ENCODE measurements at regions not wholly inside any gene's neighbourhood (a gene's known extent, or its start where the extent isn't known, plus 50 kb on each side); places are given as distances from the start of the nearest gene placed in this dataset.

DNA sequence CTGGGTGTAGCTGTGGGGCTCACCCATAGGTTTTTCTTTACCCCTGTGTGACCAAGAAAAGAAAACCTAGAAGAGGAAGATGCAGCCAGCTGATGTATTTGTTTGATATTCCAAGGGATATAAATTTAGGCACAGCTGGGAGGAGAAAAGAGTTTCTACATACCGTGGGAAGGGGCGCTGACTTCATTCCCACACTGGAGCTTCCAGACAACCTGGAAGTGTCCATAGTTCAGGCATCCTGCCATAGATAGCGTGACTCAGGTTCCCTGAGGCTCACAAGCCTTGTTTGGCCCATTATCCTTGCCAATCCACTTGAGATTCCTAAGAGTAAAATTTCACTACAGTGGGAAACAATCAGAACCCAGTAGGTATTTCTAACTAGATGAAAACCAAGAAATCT lies 371.7 kb upstream of the NRP1 start:
- DNase-seq (ENCODE audit: low spot score) (no peak), ATAC-seq (ENCODE audit: low read depth) (no peak; the same call in 2 of the 3 replicates)
- H3K27me3 ChIP-seq (ENCODE audit: insufficient read depth, poor library complexity, severe bottlenecking), result no peaks in the 10 kb centered on the region
- H3K36me3 ChIP-seq (ENCODE audit: low read depth), result no peaks in the 10 kb centered on the region
- H3K4me1 ChIP-seq (ENCODE audit: insufficient read depth, poor library complexity, severe bottlenecking), result peaks cover 13% of the 10 kb centered on the region
- TF ChIP-seq, protein P1, sequence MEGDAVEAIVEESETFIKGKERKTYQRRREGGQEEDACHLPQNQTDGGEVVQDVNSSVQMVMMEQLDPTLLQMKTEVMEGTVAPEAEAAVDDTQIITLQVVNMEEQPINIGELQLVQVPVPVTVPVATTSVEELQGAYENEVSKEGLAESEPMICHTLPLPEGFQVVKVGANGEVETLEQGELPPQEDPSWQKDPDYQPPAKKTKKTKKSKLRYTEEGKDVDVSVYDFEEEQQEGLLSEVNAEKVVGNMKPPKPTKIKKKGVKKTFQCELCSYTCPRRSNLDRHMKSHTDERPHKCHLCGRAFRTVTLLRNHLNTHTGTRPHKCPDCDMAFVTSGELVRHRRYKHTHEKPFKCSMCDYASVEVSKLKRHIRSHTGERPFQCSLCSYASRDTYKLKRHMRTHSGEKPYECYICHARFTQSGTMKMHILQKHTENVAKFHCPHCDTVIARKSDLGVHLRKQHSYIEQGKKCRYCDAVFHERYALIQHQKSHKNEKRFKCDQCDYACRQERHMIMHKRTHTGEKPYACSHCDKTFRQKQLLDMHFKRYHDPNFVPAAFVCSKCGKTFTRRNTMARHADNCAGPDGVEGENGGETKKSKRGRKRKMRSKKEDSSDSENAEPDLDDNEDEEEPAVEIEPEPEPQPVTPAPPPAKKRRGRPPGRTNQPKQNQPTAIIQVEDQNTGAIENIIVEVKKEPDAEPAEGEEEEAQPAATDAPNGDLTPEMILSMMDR (IDR thresholded peaks at IDR 0.05; ENCODE audit: poor library complexity, severe bottlenecking), result no peak
- H3K9me3 ChIP-seq (ENCODE audit: severe bottlenecking), result no peaks in the 10 kb centered on the region
- H3K27ac ChIP-seq (ENCODE audit: poor library complexity, severe bottlenecking), result no peak overlapping the region
- H3K4me3 ChIP-seq (ENCODE audit: severe bottlenecking), result no peak overlapping the region

DNA sequence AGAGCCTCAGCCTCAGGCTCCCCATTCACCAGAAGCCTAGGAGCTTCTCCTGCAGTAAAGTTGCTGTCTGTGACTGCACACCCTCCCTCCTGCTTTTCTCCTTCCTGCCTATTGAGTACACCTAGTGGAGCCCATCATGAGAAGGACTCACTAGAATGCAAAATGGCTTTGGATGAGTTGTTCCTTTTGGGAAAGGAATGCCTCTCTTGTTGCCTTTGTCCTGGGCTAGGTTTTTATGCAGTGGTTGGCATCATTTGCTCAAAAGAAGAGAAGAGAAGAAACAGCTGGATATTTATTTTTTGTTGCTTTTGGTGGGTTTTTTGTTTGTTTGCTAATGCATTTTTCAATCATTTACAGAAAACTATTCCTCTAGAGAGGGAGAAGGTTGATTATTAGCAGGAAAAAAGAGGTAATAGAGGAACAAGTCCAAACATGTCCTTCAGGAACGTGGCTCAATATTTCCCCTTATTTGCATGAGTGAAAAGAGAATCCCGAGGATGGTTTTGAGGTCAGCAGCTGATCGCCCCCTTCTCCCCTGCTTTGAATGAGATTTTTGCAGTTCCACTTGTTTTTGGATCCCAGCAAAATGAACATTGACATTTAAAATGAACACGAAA lies 369.9 kb upstream of the NRP1 start:
- H3K36me3 ChIP-seq (ENCODE audit: low read depth), result no peaks in the 10 kb centered on the region
- no peak overlapping the region for H3K4me3 ChIP-seq (ENCODE audit: severe bottlenecking)
- DNase-seq (ENCODE audit: low spot score) (no peak), ATAC-seq (ENCODE audit: low read depth) (no peak)
- no peak overlapping the region for H3K27ac ChIP-seq (ENCODE audit: poor library complexity, severe bottlenecking)
- H3K9me3 ChIP-seq (ENCODE audit: severe bottlenecking), result no peaks in the 10 kb centered on the region
- TF ChIP-seq, protein P1 (IDR thresholded peaks at IDR 0.05; ENCODE audit: poor library complexity, severe bottlenecking), result no peak
- no peaks in the 10 kb centered on the region for H3K27me3 ChIP-seq (ENCODE audit: insufficient read depth, poor library complexity, severe bottlenecking)
- H3K4me1 ChIP-seq (ENCODE audit: insufficient read depth, poor library complexity, severe bottlenecking), result peaks cover 13% of the 10 kb centered on the region

DNA sequence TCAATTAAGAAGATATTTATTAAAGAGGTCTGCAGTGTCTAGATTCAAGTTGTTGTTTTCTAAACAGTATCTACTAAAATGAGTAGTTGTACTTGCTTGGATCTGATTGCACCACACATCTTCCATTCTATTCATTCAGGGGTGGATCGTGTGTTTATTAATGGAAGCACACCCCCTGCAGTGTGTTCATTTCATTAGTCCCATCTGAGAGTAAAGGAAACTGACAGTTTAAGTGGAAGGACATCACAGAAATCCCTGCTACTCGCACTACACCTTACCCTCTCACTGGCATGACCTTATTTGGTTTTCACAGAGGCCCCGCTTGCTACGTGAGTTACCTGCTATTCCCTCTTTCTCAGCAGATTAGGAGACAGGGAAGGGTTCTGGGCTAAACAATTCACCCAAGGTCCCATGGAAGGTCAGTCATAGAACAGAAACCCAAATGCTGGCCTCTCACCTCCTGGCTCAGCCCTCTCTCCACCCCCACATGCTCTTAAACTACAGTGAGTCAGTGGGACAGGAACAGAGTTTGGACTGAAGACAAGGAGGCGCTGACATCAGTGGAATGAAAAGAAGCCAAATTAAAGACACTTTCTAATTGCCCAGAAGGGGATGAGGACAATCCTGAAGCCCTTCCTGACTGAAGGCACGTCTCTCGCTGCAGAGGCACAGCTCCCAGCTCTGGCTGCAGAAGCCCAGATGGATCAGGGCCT lies 369.2 kb upstream of the NRP1 start:
- no peak for ATAC-seq (ENCODE audit: low read depth)
- peaks cover 13% of the 10 kb centered on the region for H3K4me1 ChIP-seq (ENCODE audit: insufficient read depth, poor library complexity, severe bottlenecking)
- no peak overlapping the region for H3K27ac ChIP-seq (ENCODE audit: poor library complexity, severe bottlenecking)
- TF ChIP-seq, protein P1 (IDR thresholded peaks at IDR 0.05; ENCODE audit: poor library complexity, severe bottlenecking), result no peak
- H3K27me3 ChIP-seq (ENCODE audit: insufficient read depth, poor library complexity, severe bottlenecking), result no peaks in the 10 kb centered on the region
- no peaks in the 10 kb centered on the region for H3K9me3 ChIP-seq (ENCODE audit: severe bottlenecking)
- no peaks in the 10 kb centered on the region for H3K36me3 ChIP-seq (ENCODE audit: low read depth)
- DNase-seq (ENCODE audit: low spot score), result no peak
- H3K4me3 ChIP-seq (ENCODE audit: severe bottlenecking), result no peak overlapping the region

DNA sequence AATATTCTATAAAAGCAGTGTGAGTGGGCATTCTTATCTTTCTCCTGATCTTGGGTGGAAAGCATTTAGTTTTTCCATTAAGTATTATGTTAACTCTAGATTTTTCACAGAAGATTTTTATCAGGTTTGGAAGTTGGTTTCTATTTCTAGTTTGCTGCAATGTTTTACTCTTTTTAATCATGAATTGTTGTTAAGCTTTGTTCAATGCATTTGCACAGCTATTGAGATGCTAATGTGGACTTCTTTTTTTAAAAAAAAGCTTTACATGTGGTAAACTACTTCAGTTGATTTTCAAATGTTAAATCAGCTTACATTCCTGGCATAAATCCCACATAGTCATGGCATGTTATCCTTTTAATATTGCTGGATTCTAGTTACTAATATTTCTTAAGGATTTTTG lies 363.6 kb upstream of the NRP1 start:
- TF ChIP-seq, protein P1 (IDR thresholded peaks at IDR 0.05; ENCODE audit: poor library complexity, severe bottlenecking), result no peak
- Histone ChIP-seq H3K27ac (ENCODE audit: poor library complexity, severe bottlenecking) (no peak overlapping the region), H3K27me3 (ENCODE audit: insufficient read depth, poor library complexity, severe bottlenecking) (no peaks in the 10 kb centered on the region), H3K36me3 (ENCODE audit: low read depth) (no peaks in the 10 kb centered on the region), H3K9me3 (ENCODE audit: severe bottlenecking) (no peaks in the 10 kb centered on the region), H3K4me1 (ENCODE audit: insufficient read depth, poor library complexity, severe bottlenecking) (no peaks in the 10 kb centered on the region), H3K4me3 (ENCODE audit: severe bottlenecking) (no peak overlapping the region)
- DNase-seq (ENCODE audit: low spot score) (no peak), ATAC-seq (ENCODE audit: low read depth) (no peak)

DNA sequence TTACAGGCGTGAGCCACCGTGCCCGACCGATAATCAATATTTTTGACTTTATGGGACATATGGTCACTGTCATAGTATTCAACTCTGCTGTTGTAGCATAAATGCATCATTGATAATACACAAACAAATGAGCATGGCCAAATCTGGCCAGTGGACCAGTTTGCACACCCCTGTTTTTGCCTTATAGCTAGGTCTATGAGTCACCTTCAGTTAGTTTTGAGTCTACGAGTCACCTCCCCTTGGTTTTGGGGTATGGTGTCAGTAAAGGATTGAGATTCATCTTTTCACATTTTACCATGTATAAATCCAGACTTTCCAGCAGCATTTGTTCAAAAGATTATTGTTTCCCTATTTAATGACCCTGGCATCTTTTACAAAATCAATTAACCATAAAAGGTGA lies 362.5 kb upstream of the NRP1 start:
- DNase-seq (ENCODE audit: low spot score), result no peak
- no peaks in the 10 kb centered on the region for H3K36me3 ChIP-seq (ENCODE audit: low read depth)
- H3K27ac ChIP-seq (ENCODE audit: poor library complexity, severe bottlenecking), result no peak overlapping the region
- H3K4me3 ChIP-seq (ENCODE audit: severe bottlenecking), result no peak overlapping the region
- H3K27me3 ChIP-seq (ENCODE audit: insufficient read depth, poor library complexity, severe bottlenecking), result no peaks in the 10 kb centered on the region
- H3K4me1 ChIP-seq (ENCODE audit: insufficient read depth, poor library complexity, severe bottlenecking), result no peaks in the 10 kb centered on the region
- ATAC-seq (ENCODE audit: low read depth), result no peak
- no peaks in the 10 kb centered on the region for H3K9me3 ChIP-seq (ENCODE audit: severe bottlenecking)
- TF ChIP-seq, protein P1 (IDR thresholded peaks at IDR 0.05; ENCODE audit: poor library complexity, severe bottlenecking), result no peak
